Mucosa of descending colon (tissue), 3 donors: ENCODE measurements at regions not wholly inside any gene's neighbourhood (a gene's known extent, or its start where the extent isn't known, plus 50 kb on each side); places are given as distances from the start of the nearest gene placed in this dataset.

ENCODE experiments used
- ATAC-seq: fragments of 200-7000 bp; cut with Tn5 transposase; one replicate; pipeline ENCODE4 v1.9.1; 2020; ENCODE audit warnings: mild to moderate bottlenecking, moderate library complexity
- DNase-seq, 3 donors: peaks; one replicate each; pipeline ENCODE4 v3.0.0-alpha.2; 2020
- H3K36me3 ChIP-seq: fragments of 200-600 bp; one replicate; pipeline ENCODE4 v1.8.0; 2021; ENCODE audit warnings: low read depth, mild to moderate bottlenecking
- H3K4me1 ChIP-seq: fragments of 200-600 bp; one replicate; pipeline ENCODE4 v1.8.0; 2021; ENCODE audit warnings: low read depth, mild to moderate bottlenecking
- H3K4me3 ChIP-seq: fragments of 200-600 bp; one replicate; pipeline ENCODE4 v1.8.0; 2021; ENCODE audit warnings: mild to moderate bottlenecking
- H3K9me3 ChIP-seq: fragments of 200-600 bp; one replicate; pipeline ENCODE4 v1.8.0; 2021; ENCODE audit warnings: mild to moderate bottlenecking
- intact Hi-C, 2 donors: fragments of 100-400 bp; cut with DNase I in 1 of 2; cut with micrococcal nuclease in 1 of 2; formaldehyde crosslinking; loops; one replicate each; pipeline versions ENCODE4 v1.11.0 to v1.11.1; 2022; cut with DNase I, micrococcal nuclease
- TF ChIP-seq, protein P1 (sequence below): fragments of 200-600 bp; IDR thresholded peaks from one replicate; pipeline ENCODE4 v1.8.0; 2022; ENCODE audit warnings: antibody characterized with exemption, mild to moderate bottlenecking
- donor health status: DM: no; HTN: no; CAD: no; lungs with moderate emphysema.
- donor health status: DM: no; HTN: no; CAD: no.
- donor health status: DM: no; HTN: yes; CAD: no.

- Histone ChIP-seq H3K4me3 (no peak overlapping the region), H3K9me3 (no peaks in the 10 kb centered on the region), H3K4me1 (no peaks in the 10 kb centered on the region), H3K36me3 (no peaks in the 10 kb centered on the region)
- intact Hi-C loops = no loop called here
- ATAC-seq (no peak), DNase-seq (no peak)
- TF ChIP-seq, protein P1, sequence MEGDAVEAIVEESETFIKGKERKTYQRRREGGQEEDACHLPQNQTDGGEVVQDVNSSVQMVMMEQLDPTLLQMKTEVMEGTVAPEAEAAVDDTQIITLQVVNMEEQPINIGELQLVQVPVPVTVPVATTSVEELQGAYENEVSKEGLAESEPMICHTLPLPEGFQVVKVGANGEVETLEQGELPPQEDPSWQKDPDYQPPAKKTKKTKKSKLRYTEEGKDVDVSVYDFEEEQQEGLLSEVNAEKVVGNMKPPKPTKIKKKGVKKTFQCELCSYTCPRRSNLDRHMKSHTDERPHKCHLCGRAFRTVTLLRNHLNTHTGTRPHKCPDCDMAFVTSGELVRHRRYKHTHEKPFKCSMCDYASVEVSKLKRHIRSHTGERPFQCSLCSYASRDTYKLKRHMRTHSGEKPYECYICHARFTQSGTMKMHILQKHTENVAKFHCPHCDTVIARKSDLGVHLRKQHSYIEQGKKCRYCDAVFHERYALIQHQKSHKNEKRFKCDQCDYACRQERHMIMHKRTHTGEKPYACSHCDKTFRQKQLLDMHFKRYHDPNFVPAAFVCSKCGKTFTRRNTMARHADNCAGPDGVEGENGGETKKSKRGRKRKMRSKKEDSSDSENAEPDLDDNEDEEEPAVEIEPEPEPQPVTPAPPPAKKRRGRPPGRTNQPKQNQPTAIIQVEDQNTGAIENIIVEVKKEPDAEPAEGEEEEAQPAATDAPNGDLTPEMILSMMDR = no peak
Measured at GRCh38 chr2:100667801-100668200, 105.0 kb downstream of the PDCL3 start.

GRCh38 chr2:100670232-100670631 lies 107.4 kb downstream of the PDCL3 start:
- DNase-seq (no peak), ATAC-seq (no peak)
- TF ChIP-seq, protein P1 = no peak
- no peaks in the 10 kb centered on the region for H3K36me3 ChIP-seq
- no peaks in the 10 kb centered on the region for H3K4me1 ChIP-seq
- intact Hi-C loops = no loop called here
- H3K9me3 ChIP-seq = no peaks in the 10 kb centered on the region
- no peak overlapping the region for H3K4me3 ChIP-seq

DNA sequence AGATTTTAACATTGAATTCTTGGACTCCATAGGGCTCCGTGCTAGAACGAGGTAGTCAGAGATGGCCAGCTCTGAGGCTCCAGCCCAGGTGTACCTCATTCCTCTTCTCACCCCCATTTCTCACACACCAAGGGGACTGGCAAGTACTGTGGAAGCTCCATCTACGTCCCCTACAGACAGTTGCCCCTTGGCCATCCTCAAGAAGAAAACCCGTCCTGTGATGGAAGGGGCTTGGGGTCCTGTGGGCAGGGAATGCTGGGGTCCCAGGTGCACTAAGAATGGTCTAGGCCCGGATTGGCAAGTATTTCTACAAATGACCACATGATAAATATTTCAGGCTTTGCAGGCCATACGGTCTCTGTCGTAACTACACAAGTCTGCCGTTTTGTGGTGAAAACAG lies 110.3 kb downstream of the PDCL3 start:
- TF ChIP-seq, protein P1 = no peak
- DNase-seq (no peak), ATAC-seq (no peak)
- no peaks in the 10 kb centered on the region for H3K36me3 ChIP-seq
- no peak overlapping the region for H3K4me3 ChIP-seq
- no peaks in the 10 kb centered on the region for H3K4me1 ChIP-seq
- H3K9me3 ChIP-seq = no peaks in the 10 kb centered on the region
- intact Hi-C loops = no loop called here

DNA sequence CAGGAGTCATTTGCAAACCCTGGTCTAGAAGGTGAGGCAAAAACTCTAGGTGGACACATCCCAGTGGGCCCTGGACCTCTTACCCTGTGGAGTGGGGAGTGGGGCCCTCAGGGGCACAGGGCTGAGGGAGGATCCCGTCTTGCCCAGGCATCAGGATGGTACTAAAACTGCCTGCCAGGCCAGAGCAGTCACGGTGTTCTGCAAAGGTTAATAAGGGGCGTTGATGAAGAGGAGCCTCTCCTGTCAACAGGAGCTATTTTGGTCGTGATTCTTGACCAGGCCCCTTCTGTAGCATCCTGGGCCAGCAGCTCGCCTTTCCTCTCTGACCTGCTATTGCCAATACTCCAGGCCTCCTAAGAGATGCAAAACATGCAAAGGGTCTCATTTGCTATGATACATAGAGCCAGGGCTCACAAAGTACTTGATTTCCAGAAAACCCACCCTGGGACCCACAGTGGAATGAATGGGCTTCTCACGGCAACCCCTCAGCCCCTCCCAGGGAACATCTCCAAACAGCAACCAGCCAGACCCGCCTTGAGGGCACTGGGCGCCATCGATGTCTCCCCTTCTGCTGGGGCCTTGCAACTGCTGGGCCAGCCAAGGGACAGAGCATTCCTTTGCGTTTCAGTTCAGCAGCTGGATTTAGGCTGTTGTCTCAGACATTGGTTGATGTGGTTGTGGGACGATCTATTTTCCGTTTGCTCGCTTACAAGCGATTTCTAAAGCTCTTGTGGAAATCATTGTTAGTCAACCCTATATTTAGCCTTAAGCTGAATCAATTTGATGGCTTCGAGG lies 111.1 kb downstream of the PDCL3 start:
- TF ChIP-seq, protein P1 = no peak
- DNase-seq (no peak), ATAC-seq (no peak)
- Histone ChIP-seq H3K36me3 (no peaks in the 10 kb centered on the region), H3K4me3 (no peak overlapping the region), H3K4me1 (no peaks in the 10 kb centered on the region), H3K9me3 (no peaks in the 10 kb centered on the region)
- intact Hi-C loops = no loop called here

- Histone ChIP-seq H3K4me3 (no peak overlapping the region), H3K36me3 (no peaks in the 10 kb centered on the region), H3K9me3 (no peaks in the 10 kb centered on the region), H3K4me1 (no peaks in the 10 kb centered on the region)
- DNase-seq (no peak), ATAC-seq (no peak)
- TF ChIP-seq, protein P1 = no peak
- intact Hi-C loops = no loop called here
Measured at GRCh38 chr2:100674666-100675065, 111.9 kb downstream of the PDCL3 start.

- H3K4me3 ChIP-seq = no peak overlapping the region
- ATAC-seq (no peak), DNase-seq (no peak)
- no peaks in the 10 kb centered on the region for H3K9me3 ChIP-seq
- TF ChIP-seq, protein P1 = no peak
- no peaks in the 10 kb centered on the region for H3K4me1 ChIP-seq
- no peaks in the 10 kb centered on the region for H3K36me3 ChIP-seq
- intact Hi-C loops = no loop called here
Measured at GRCh38 chr2:100675373-100675772, 112.6 kb downstream of the PDCL3 start.
